Sigmoid colon (tissue), 6 donors: ENCODE measurements at regions not wholly inside any gene's neighbourhood (a gene's known extent, or its start where the extent isn't known, plus 50 kb on each side); places are given as distances from the start of the nearest gene placed in this dataset.

ENCODE experiments used
- DNase-seq: peaks from one replicate; pipeline ENCODE4 v3.0.0-alpha.2; 2019
- H3K27ac ChIP-seq, 4 donors: fragments of 200-600 bp; sonication (generic); one replicate each; pipeline ENCODE4 v1.5.1; 2016 to 2019; ENCODE audit warnings: mild to moderate bottlenecking in 1 of 4
- H3K27me3 ChIP-seq, 3 donors: fragments of 200-600 bp; sonication (generic); one replicate each; pipeline ENCODE4 v1.5.1; 2019; ENCODE audit warnings: mild to moderate bottlenecking in 1 of 3
- H3K36me3 ChIP-seq, 4 donors: fragments of 200-600 bp; sonication (generic); one replicate each; pipeline ENCODE4 v1.5.1; 2016 to 2019
- H3K4me1 ChIP-seq, 4 donors: fragments of 200-600 bp; sonication (generic); one replicate each; pipeline ENCODE4 v1.5.1; 2017 to 2019
- H3K4me3 ChIP-seq, 4 donors: fragments of 200-600 bp; sonication (generic); one replicate each; pipeline ENCODE4 v1.5.1; 2017 to 2019; ENCODE audit warnings: mild to moderate bottlenecking in 2 of 4, moderate library complexity in 1 of 4
- H3K9me3 ChIP-seq, 4 donors: fragments of 200-600 bp in 3 of 4; sonication (generic) in 3 of 4; one replicate each; pipeline versions ENCODE4 v1.5.1 to v1.6.1; 2013 to 2019
- EP300 ChIP-seq, 4 donors: sonication (generic); formaldehyde crosslinking; IDR thresholded peaks; one replicate each; pipeline ENCODE4 v1.6.1; 2017; ENCODE audit warnings: antibody characterized with exemption in 4 of 4
- POLR2A ChIP-seq, 2 donors: fragments of 450-650 bp; IDR thresholded peaks; one replicate each; pipeline ENCODE4 v1.6.1; 2016; ENCODE audit warnings: antibody characterized with exemption in 2 of 2, mild to moderate bottlenecking in 2 of 2, moderate library complexity in 2 of 2
- POLR2AphosphoS5 ChIP-seq, 4 donors: sonication (generic); formaldehyde crosslinking; IDR thresholded peaks; one replicate each; pipeline ENCODE4 v1.6.1; 2017; ENCODE audit warnings: antibody characterized with exemption in 4 of 4
- WGBS, 2 donors: extraction: QIAGEN DNeasy Blood & Tissue Kit; methylation state at CpG; one replicate each; pipeline ENCODE4 v1.1.7; 2013; 5-methylcytosine and 5-hydroxymethylcytosine counted together
- intact Hi-C: fragments of 100-400 bp; cut with DNase I; formaldehyde crosslinking; loops from one replicate; pipeline ENCODE4 v1.15.1; 2023
- TF ChIP-seq, protein P1 (sequence below), 4 experiments: fragments of 450-650 bp in 3 of 4; fragments of 200-600 bp in 1 of 4; IDR thresholded peaks; one replicate each; pipeline ENCODE4 v1.5.1; 2016 to 2019; ENCODE audit warnings: antibody characterized with exemption in 4 of 4, mild to moderate bottlenecking in 3 of 4, moderate library complexity in 2 of 4
- donor health status: healthy with polysubstance abuse.
- donor health status: healthy.

DNA sequence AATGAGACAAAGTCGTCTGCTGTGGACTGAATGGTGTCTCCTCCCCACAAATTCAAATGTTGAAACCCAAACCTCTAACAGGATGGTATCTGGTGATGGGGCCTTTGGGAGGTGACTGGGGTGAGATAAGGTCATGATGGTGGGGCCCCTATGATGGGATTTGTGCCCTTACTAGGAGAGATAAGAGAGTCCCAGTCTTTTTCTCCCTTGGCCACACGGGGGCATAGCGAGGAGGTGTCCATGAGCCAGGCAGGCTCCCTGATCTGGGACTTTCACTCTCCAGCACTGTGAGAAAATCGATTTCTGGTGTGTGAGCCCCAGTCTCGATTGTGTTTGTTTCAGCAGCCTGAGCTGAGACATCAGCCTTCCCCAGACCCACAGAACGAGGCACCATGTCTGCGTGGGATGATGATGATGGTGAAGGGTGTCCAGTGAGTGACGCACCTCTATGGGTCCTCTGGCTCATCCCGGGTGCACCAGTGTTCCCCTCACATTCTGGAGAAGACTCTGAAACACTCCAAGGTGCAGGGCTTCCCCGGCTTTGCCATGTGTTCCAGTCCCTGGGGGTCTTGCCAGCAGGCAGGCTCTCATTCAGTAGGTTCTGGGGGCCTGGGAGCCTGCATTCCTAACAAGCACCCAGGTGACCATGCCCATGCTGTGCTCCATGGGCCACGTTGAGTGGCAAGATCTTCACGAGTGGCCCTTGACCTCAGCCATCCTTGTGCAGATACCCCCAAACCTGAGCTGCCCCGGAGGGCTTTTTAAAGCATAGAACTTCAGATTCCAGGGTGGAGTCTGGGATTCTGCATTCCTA is 363.0 kb downstream of the CTTN start:
- H3K9me3 ChIP-seq = peaks cover 0 to 4% (median 0%) of the 10 kb centered on the region in 4 donors
- intact Hi-C loops = no loop called here
- H3K27ac ChIP-seq = no peak overlapping the region
- WGBS, 2 donors = 90 to 92% methylated on average over 13 of the region's 13 CpGs
- H3K36me3 ChIP-seq = no peaks in the 10 kb centered on the region
- no peak overlapping the region for H3K4me3 ChIP-seq
- TF ChIP-seq POLR2A (IDR thresholded peaks at IDR 0.05) (no peak), POLR2AphosphoS5 (IDR thresholded peaks at IDR 0.05) (no peak), EP300 (IDR thresholded peaks at IDR 0.05) (no peak)
- TF ChIP-seq, protein P1, sequence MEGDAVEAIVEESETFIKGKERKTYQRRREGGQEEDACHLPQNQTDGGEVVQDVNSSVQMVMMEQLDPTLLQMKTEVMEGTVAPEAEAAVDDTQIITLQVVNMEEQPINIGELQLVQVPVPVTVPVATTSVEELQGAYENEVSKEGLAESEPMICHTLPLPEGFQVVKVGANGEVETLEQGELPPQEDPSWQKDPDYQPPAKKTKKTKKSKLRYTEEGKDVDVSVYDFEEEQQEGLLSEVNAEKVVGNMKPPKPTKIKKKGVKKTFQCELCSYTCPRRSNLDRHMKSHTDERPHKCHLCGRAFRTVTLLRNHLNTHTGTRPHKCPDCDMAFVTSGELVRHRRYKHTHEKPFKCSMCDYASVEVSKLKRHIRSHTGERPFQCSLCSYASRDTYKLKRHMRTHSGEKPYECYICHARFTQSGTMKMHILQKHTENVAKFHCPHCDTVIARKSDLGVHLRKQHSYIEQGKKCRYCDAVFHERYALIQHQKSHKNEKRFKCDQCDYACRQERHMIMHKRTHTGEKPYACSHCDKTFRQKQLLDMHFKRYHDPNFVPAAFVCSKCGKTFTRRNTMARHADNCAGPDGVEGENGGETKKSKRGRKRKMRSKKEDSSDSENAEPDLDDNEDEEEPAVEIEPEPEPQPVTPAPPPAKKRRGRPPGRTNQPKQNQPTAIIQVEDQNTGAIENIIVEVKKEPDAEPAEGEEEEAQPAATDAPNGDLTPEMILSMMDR (IDR thresholded peaks at IDR 0.05) = no peak
- H3K27me3 ChIP-seq = no peaks in the 10 kb centered on the region
- no peaks in the 10 kb centered on the region for H3K4me1 ChIP-seq
- no peak for DNase-seq

GRCh38 chr11:70761908-70762337 is 363.6 kb downstream of the CTTN start:
- TF ChIP-seq POLR2AphosphoS5 (IDR thresholded peaks at IDR 0.05) (no peak), EP300 (IDR thresholded peaks at IDR 0.05) (no peak), POLR2A (IDR thresholded peaks at IDR 0.05) (no peak)
- Histone ChIP-seq H3K27me3 (no peaks in the 10 kb centered on the region), H3K4me1 (no peaks in the 10 kb centered on the region), H3K9me3 (peaks cover 0 to 6% (median 0%) of the 10 kb centered on the region in 4 donors), H3K4me3 (no peak overlapping the region), H3K36me3 (no peaks in the 10 kb centered on the region), H3K27ac (no peak overlapping the region)
- intact Hi-C loops = no loop called here
- no peak for DNase-seq
- WGBS, 2 donors = 81 to 89% methylated on average over 11 of the region's 11 CpGs

- no peak for DNase-seq
Measured at GRCh38 chr11:70762810-70763209, 364.5 kb downstream of the CTTN start.

GRCh38 chr11:70763606-70764005 is 365.3 kb downstream of the CTTN start:
- WGBS, 2 donors = 70 to 74% methylated on average over 3 of the region's 3 CpGs
- Histone ChIP-seq H3K27ac (no peak overlapping the region), H3K4me3 (no peak overlapping the region), H3K27me3 (no peaks in the 10 kb centered on the region), H3K9me3 (peaks cover 0 to 6% (median 0%) of the 10 kb centered on the region in 4 donors), H3K4me1 (no peaks in the 10 kb centered on the region), H3K36me3 (no peaks in the 10 kb centered on the region)
- DNase-seq = no peak
- TF ChIP-seq, protein P1 (IDR thresholded peaks at IDR 0.05) = no peak
- TF ChIP-seq POLR2AphosphoS5 (IDR thresholded peaks at IDR 0.05) (no peak), EP300 (IDR thresholded peaks at IDR 0.05) (no peak), POLR2A (IDR thresholded peaks at IDR 0.05) (no peak)
- intact Hi-C loops = no loop called here

More at GRCh38 chr11:70762810-70763209, 364.5 kb downstream of the CTTN start:
- Histone ChIP-seq H3K27me3 (no peaks in the 10 kb centered on the region), H3K4me1 (no peaks in the 10 kb centered on the region), H3K9me3 (peaks cover 0 to 6% (median 0%) of the 10 kb centered on the region in 4 donors), H3K4me3 (no peak overlapping the region), H3K36me3 (no peaks in the 10 kb centered on the region), H3K27ac (no peak overlapping the region)
- 92 to 96% methylated on average over 7 of the region's 7 CpGs for WGBS, 2 donors
- intact Hi-C loops = no loop called here
- TF ChIP-seq POLR2A (IDR thresholded peaks at IDR 0.05) (no peak), EP300 (IDR thresholded peaks at IDR 0.05) (no peak), POLR2AphosphoS5 (IDR thresholded peaks at IDR 0.05) (no peak)
- TF ChIP-seq, protein P1 (IDR thresholded peaks at IDR 0.05) = no peak

- Histone ChIP-seq H3K27me3 (no peaks in the 10 kb centered on the region), H3K4me3 (no peak overlapping the region), H3K36me3 (no peaks in the 10 kb centered on the region), H3K9me3 (peaks cover 0 to 6% (median 0%) of the 10 kb centered on the region in 4 donors), H3K27ac (no peak overlapping the region), H3K4me1 (no peaks in the 10 kb centered on the region)
- WGBS, 2 donors = 88 to 92% methylated on average over 3 of the region's 3 CpGs
- no peak for DNase-seq
- no peak for TF ChIP-seq POLR2A (IDR thresholded peaks at IDR 0.05)
- TF ChIP-seq POLR2AphosphoS5 (IDR thresholded peaks at IDR 0.05) = no peak
- TF ChIP-seq EP300 (IDR thresholded peaks at IDR 0.05) = no peak
- TF ChIP-seq, protein P1 (IDR thresholded peaks at IDR 0.05) = no peak
- intact Hi-C loops = no loop called here
Measured at GRCh38 chr11:70764356-70764905, 366.1 kb downstream of the CTTN start.
